NB4 (cell line): ENCODE measurements at regions not wholly inside any gene's neighbourhood (a gene's known extent, or its start where the extent isn't known, plus 50 kb on each side); places are given as distances from the start of the nearest gene placed in this dataset.

Source experiments
- DNase-seq: peaks from one replicate; pipeline ENCODE4 v3.0.0; 2010; ENCODE audit warnings: low read depth
- H3K4me3 ChIP-seq: one replicate; pipeline ENCODE4 v1.5.1; 2011; ENCODE audit warnings: mild to moderate bottlenecking, low read depth, low read length, moderate library complexity
- MYC ChIP-seq: IDR thresholded peaks from 2 replicates; pipeline ENCODE4 v1.6.1; 2011; ENCODE audit warnings: low read depth, low read length
- POLR2A ChIP-seq: IDR thresholded peaks from 2 replicates; pipeline ENCODE4 v1.6.1; 2011; ENCODE audit warnings: mild to moderate bottlenecking; ENCODE audit not compliant: insufficient read length; ENCODE audit errors: extremely low read depth
- TF ChIP-seq, protein P1 (sequence below): IDR thresholded peaks from one replicate; pipeline ENCODE4 v1.5.1; 2012; ENCODE audit warnings: low read depth, low read length
- TF ChIP-seq, protein P2 (sequence below): IDR thresholded peaks from 2 replicates; pipeline ENCODE4 v1.6.1; 2011; ENCODE audit warnings: low read depth, low read length

DNA sequence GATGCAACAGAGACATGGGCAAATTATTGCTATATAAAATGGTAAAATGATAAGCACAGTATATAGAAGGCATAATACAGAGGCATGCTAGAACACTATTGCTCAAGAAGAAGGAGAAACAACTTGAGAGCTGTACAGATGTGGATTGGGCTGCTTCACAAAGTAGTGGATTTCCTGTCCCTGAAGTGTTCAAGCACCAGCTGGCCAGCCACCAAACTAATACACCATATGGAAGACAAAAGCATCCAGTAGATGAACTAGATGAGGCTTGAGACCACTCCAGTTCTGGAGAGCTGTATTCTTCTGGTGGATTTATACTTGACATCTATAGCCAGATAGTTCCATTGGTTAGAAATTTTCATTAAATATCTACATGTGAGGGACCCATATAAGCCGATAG lies 134.1 kb upstream of the GNAO1 start:
- TF ChIP-seq POLR2A = no peak
- TF ChIP-seq MYC = no peak
- TF ChIP-seq, protein P1, sequence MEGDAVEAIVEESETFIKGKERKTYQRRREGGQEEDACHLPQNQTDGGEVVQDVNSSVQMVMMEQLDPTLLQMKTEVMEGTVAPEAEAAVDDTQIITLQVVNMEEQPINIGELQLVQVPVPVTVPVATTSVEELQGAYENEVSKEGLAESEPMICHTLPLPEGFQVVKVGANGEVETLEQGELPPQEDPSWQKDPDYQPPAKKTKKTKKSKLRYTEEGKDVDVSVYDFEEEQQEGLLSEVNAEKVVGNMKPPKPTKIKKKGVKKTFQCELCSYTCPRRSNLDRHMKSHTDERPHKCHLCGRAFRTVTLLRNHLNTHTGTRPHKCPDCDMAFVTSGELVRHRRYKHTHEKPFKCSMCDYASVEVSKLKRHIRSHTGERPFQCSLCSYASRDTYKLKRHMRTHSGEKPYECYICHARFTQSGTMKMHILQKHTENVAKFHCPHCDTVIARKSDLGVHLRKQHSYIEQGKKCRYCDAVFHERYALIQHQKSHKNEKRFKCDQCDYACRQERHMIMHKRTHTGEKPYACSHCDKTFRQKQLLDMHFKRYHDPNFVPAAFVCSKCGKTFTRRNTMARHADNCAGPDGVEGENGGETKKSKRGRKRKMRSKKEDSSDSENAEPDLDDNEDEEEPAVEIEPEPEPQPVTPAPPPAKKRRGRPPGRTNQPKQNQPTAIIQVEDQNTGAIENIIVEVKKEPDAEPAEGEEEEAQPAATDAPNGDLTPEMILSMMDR = no peak
- TF ChIP-seq, protein P2, sequence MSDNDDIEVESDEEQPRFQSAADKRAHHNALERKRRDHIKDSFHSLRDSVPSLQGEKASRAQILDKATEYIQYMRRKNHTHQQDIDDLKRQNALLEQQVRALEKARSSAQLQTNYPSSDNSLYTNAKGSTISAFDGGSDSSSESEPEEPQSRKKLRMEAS = no peak
- no peak overlapping the region for H3K4me3 ChIP-seq
- DNase-seq = no peak

GRCh38 chr16:56050916-56051315 lies 140.4 kb upstream of the GNAO1 start:
- no peak overlapping the region for H3K4me3 ChIP-seq
- DNase-seq = no peak
- TF ChIP-seq, protein P2 = no peak
- TF ChIP-seq MYC (no peak), POLR2A (no peak)
- TF ChIP-seq, protein P1 = no peak

DNA sequence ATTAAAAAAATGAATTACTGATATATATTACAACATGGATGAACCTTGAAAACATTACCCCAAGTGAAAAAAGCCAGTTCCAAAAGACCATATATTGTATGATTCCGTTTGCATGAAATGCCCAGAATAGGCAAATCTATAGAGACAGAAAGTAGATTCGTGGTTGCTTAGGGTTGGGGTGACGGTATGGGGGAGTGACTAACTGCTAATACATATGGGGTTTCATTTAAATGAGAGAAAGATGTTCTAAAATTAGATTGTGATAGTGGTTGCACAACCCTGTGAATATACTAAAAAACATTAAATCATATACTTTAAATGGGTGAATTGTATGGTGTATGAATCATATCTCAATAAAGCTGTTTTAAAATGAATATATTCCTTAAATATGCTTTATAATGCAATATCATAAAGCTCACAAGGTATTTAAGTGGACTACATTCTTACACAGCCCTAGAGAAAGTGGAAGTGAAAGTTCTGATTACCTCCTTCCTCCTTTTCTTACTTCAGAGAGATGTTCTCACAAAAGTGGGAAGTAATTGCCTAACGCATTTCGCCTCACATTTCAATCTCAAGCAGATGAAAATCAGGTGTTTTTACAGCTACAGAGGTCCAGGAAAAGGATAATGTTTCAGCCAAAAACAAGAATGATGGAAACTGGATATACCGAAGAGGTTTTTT lies 142.7 kb upstream of the GNAO1 start:
- no peak overlapping the region for H3K4me3 ChIP-seq

DNA sequence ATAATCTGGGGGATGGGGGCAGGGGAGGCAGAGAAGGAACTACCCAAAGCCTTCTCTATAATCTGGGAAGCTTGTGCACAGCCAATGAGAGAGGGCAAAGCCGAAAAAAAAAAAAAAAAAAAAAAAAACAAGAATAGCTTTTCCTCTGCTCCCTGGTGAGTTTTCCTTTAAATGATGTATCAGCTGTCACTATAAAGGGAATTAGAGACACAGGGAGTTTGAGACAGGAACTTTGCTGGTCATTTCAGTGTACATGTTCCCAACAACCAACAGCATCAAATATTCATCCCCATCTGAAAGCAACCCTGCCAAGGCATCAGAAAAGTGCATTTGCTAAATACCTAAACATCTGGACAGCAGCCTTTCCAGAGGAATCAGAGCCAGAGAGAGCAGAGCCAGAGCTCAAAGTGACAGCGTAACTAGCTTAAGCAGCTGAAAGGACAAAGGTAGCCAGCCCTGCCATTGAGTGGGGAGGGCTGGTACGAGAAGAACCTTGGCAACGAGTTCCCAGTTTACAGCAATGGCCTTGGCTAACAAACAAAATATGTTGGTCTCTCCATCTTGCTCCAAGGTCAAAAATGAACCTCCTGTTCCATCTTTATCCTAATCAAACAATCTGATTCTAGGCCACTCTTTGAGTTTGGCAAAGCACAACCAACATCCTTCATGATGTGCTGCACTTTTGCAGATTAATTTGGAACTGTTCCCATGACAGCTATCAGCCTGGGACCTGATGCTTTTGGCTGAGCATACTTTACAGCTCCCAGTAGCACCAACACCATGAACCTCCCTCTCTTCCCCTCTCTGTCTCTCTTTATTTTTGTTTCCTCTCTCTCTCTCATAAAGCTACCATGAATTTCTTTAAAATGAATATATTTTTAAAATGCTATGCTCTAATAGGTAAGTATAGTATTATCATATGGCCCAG lies 143.7 kb upstream of the GNAO1 start:
- H3K4me3 ChIP-seq = no peak overlapping the region
- no peak for TF ChIP-seq POLR2A
- TF ChIP-seq, protein P2 = no peak
- TF ChIP-seq MYC = no peak
- TF ChIP-seq, protein P1 = no peak
- no peak for DNase-seq

More for the DNA sequence above, 142.7 kb upstream of the GNAO1 start:
- peak; percentile 66 for DNase-seq
- no peak for TF ChIP-seq POLR2A
- TF ChIP-seq, protein P1 = no peak
- TF ChIP-seq, protein P2 = no peak
- no peak for TF ChIP-seq MYC

DNA sequence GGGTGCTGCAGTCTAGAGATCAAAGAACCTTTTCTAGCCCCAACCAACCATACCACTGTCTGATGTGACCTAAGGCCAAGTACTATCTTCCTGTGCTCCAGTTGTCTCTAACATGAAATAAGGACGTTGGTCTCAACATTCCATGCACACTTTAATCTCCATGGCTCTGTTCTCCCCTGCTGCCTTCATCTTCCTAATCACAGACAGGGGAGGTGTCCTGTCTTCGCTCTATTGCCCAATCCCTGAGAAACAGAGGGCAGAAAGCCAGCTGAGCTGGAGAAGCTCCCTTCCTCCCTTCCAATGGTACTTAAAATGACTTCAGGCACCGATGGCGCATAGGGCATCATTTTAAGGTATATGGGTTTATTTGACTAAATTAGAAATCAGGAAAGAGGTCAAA lies 148.9 kb upstream of the GNAO1 start:
- no peak for DNase-seq
- TF ChIP-seq, protein P2 = no peak
- TF ChIP-seq POLR2A (no peak), MYC (no peak)
- TF ChIP-seq, protein P1 = no peak
- H3K4me3 ChIP-seq = no peak overlapping the region
